ENCODE measurements at regions not wholly inside any gene's neighbourhood (a gene's known extent, or its start where the extent isn't known, plus 50 kb on each side); places are given as distances from the start of the nearest gene placed in this dataset.

DNA sequence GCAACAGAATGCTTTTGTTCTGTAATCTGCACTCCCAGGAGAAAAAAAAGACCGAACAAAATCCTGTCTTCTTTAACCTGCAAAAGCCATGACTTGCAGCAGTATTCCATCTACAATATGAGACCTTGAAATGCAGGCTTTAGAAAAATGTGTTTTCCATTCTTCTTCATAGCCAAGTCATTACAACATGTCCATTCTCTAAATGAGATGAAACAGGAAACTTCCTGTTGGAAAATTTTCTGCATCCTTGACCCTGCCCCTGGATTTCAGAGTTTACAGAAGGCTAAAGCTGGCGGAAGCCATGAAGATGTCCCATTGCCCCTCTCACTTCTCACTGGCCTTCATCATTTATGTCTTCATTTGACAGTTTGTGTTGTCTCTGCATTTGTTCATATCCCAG is 546.4 kb downstream of the TNS3 start:
- WGBS, 2 donors: 47 to 52% methylated on average over 2 of the region's 2 CpGs
- Histone ChIP-seq H3K36me3 (no peaks in the 10 kb centered on the region), H3K27me3 (no peaks in the 10 kb centered on the region), H3K27ac (no peak overlapping the region), H3K4me3 (no peak overlapping the region), H3K9me3 (no peaks in the 10 kb centered on the region), H3K4me1 (peaks cover 0 to 23% (median under 1%) of the 10 kb centered on the region in 4 donors)
- DNase-seq (ENCODE audit: low spot score in 2 of 2): no peak
- TF ChIP-seq EP300 (IDR thresholded peaks at IDR 0.05) (no peak), POLR2A (IDR thresholded peaks at IDR 0.05) (no peak)
- TF ChIP-seq, protein P1, sequence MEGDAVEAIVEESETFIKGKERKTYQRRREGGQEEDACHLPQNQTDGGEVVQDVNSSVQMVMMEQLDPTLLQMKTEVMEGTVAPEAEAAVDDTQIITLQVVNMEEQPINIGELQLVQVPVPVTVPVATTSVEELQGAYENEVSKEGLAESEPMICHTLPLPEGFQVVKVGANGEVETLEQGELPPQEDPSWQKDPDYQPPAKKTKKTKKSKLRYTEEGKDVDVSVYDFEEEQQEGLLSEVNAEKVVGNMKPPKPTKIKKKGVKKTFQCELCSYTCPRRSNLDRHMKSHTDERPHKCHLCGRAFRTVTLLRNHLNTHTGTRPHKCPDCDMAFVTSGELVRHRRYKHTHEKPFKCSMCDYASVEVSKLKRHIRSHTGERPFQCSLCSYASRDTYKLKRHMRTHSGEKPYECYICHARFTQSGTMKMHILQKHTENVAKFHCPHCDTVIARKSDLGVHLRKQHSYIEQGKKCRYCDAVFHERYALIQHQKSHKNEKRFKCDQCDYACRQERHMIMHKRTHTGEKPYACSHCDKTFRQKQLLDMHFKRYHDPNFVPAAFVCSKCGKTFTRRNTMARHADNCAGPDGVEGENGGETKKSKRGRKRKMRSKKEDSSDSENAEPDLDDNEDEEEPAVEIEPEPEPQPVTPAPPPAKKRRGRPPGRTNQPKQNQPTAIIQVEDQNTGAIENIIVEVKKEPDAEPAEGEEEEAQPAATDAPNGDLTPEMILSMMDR (IDR thresholded peaks at IDR 0.05): no peak

DNA sequence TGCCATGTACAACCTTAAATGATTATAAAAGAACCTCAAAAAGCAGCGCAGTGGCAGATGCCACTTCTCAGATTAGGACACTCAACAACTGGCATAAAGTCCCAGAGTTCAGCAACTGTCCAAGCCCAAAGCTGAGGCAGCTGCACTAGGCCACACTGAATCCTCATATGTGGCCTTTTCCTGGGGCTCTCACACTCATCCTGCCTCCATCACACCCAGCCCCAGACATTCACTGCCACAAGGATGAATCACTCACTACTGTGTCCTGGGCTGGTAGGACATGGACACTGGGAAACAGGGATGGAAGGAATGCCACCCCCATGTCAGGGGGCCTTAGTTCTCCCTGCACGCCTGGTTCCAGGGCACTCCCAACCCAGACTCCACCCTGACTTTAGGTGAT is 547.7 kb downstream of the TNS3 start:
- no peak overlapping the region for H3K4me3 ChIP-seq
- H3K4me1 ChIP-seq: peaks cover 0 to 10% (median 0%) of the 10 kb centered on the region in 4 donors
- H3K27me3 ChIP-seq: no peaks in the 10 kb centered on the region
- H3K27ac ChIP-seq: no peak overlapping the region
- WGBS, 2 donors: 94 to 98% methylated on average over 2 of the region's 2 CpGs
- H3K9me3 ChIP-seq: no peaks in the 10 kb centered on the region
- DNase-seq (ENCODE audit: low spot score in 2 of 2): no peak
- no peaks in the 10 kb centered on the region for H3K36me3 ChIP-seq
- TF ChIP-seq POLR2A (IDR thresholded peaks at IDR 0.05) (no peak), EP300 (IDR thresholded peaks at IDR 0.05) (no peak)
- TF ChIP-seq, protein P1 (IDR thresholded peaks at IDR 0.05): no peak

DNA sequence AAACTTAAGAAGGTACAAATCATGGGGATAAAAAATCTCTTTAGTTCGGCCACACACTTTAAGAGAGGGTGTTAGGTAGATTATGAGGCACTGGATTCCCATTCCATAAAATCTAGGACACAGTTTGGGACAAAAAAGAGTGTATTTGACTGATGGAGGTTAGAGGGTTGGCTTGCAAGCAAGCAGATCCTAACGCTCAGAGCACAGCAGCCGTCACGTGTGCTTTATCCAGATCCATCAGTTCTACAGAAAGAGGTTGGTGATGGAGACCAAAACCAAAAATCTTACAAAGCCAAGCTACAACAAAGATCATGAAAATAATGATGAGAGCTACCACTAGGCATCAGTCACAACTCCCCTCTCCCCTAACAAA is 549.4 kb downstream of the TNS3 start:
- WGBS, 2 donors: 55 to 60% methylated on average over 4 of the region's 4 CpGs
- Histone ChIP-seq H3K27ac (no peak overlapping the region), H3K4me3 (no peak overlapping the region), H3K9me3 (no peaks in the 10 kb centered on the region), H3K4me1 (peaks cover 0 to 8% (median 0%) of the 10 kb centered on the region in 4 donors), H3K27me3 (no peaks in the 10 kb centered on the region), H3K36me3 (no peaks in the 10 kb centered on the region)
- DNase-seq (ENCODE audit: low spot score in 2 of 2): no peak
- TF ChIP-seq, protein P1 (IDR thresholded peaks at IDR 0.05): no peak
- TF ChIP-seq POLR2A (IDR thresholded peaks at IDR 0.05) (no peak), EP300 (IDR thresholded peaks at IDR 0.05) (no peak)

DNA sequence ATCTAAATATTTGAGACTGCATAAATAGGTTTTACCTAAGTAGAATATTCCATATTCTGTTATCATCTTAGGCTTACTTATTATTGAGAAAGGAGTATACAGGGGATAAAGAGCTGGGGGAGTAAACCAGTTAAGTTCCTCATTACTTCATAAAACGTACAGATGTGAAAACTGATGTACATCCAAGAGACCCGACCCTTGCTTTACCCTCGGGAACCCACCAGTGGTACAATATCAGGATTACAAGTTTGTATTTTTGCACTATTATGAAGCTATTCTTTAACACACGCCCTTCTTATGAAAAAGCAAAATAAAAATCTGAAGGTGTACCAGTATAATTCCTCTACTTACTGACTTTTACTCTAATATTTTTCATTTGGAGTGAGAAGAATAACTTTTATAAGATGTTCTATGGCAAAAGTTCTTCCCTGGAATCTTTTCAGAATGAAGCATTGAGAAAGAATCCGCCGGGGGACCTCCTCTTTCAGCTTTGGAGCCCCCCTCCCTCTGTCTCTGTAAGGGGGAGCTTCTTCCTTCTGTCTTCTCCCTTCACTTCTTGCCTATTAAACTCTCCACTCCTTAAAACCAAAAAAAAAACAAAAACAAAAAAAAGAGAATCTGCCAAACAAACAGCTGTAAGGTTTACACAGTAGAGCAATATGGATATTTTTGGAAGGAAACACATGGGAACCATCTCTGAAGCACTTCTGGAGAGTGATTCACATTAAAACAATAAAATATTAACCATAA is 550.0 kb downstream of the TNS3 start:
- WGBS, 2 donors: 53% methylated on average over 6 of the region's 6 CpGs
- no peaks in the 10 kb centered on the region for H3K27me3 ChIP-seq
- no peaks in the 10 kb centered on the region for H3K9me3 ChIP-seq
- no peak for DNase-seq (ENCODE audit: low spot score in 2 of 2)
- H3K36me3 ChIP-seq: no peaks in the 10 kb centered on the region
- H3K4me3 ChIP-seq: no peak overlapping the region
- H3K4me1 ChIP-seq: peaks cover 0 to 8% (median 0%) of the 10 kb centered on the region in 4 donors
- peak overlapping the region in 1 of 4 donors; percentile 45 for H3K27ac ChIP-seq
- TF ChIP-seq POLR2A (IDR thresholded peaks at IDR 0.05) (no peak), EP300 (IDR thresholded peaks at IDR 0.05) (no peak)
- TF ChIP-seq, protein P1 (IDR thresholded peaks at IDR 0.05): no peak

DNA sequence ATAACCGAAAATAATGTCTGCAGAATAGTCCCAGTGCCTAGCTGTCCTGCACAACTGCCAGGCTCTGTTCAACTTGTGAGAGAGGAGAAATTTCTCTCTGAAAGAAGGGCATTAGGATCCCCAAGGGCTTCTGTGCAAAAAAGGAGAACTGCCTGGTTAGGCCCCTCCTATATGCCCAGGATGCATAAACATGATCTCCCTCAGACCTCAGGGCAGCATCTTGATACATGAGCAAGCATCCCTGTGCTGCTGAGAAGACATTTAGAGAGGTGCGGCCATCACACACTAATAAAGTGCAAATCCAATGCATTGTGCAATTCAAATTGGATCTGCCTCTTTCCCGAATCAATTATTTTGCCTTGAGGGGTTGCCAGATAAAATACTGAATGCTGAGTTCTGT is 553.6 kb downstream of the TNS3 start:
- TF ChIP-seq EP300 (IDR thresholded peaks at IDR 0.05) (no peak), POLR2A (IDR thresholded peaks at IDR 0.05) (no peak)
- TF ChIP-seq, protein P1 (IDR thresholded peaks at IDR 0.05): no peak
- no peaks in the 10 kb centered on the region for H3K36me3 ChIP-seq
- no peak overlapping the region for H3K4me3 ChIP-seq
- WGBS, 2 donors: 74 to 75% methylated on average over 3 of the region's 3 CpGs
- no peak overlapping the region for H3K27ac ChIP-seq
- no peaks in the 10 kb centered on the region for H3K9me3 ChIP-seq
- no peak for DNase-seq (ENCODE audit: low spot score in 2 of 2)
- no peaks in the 10 kb centered on the region for H3K27me3 ChIP-seq
- H3K4me1 ChIP-seq: peaks cover 0 to 8% (median 0%) of the 10 kb centered on the region in 4 donors
